Ishikawa (cell line): ENCODE measurements at regions not wholly inside any gene's neighbourhood (a gene's known extent, or its start where the extent isn't known, plus 50 kb on each side); places are given as distances from the start of the nearest gene placed in this dataset.

ENCODE experiments used
- CEBPB ChIP-seq: IDR thresholded peaks from 2 replicates; pipeline ENCODE4 v1.6.1; 2012
- CREB1 ChIP-seq: IDR thresholded peaks from 2 replicates; pipeline ENCODE4 v1.6.1; 2012; ENCODE audit warnings: low read depth
- EGR1 ChIP-seq: IDR thresholded peaks from 2 replicates; pipeline ENCODE4 v1.6.1; 2012
- EP300 ChIP-seq: IDR thresholded peaks from 2 replicates; pipeline ENCODE4 v1.6.1; 2012; ENCODE audit warnings: borderline replicate concordance
- FOXM1 ChIP-seq: IDR thresholded peaks from 2 replicates; pipeline ENCODE4 v1.6.1; 2012; ENCODE audit warnings: low read depth, borderline replicate concordance
- MAX ChIP-seq: IDR thresholded peaks from 2 replicates; pipeline ENCODE4 v1.6.1; 2012
- NFIC ChIP-seq: IDR thresholded peaks from 2 replicates; pipeline ENCODE4 v1.6.1; 2012
- RAD21 ChIP-seq: IDR thresholded peaks from 2 replicates; pipeline ENCODE4 v1.6.1; 2012; ENCODE audit warnings: low read depth
- REST ChIP-seq: IDR thresholded peaks from 2 replicates; pipeline ENCODE4 v1.6.1; 2012; ENCODE audit warnings: low read depth, mild to moderate bottlenecking
- TAF1 ChIP-seq: IDR thresholded peaks from 2 replicates; pipeline ENCODE4 v1.6.1; 2012; ENCODE audit warnings: low read depth, mild to moderate bottlenecking
- TCF12 ChIP-seq: IDR thresholded peaks from 2 replicates; pipeline ENCODE4 v1.6.1; 2012; ENCODE audit warnings: low read depth
- TEAD4 ChIP-seq: IDR thresholded peaks from 2 replicates; pipeline ENCODE4 v1.6.1; 2012
- USF1 ChIP-seq: IDR thresholded peaks from 2 replicates; pipeline ENCODE4 v1.6.1; 2012
- YY1 ChIP-seq: IDR thresholded peaks from 2 replicates; pipeline ENCODE4 v1.6.1; 2012; ENCODE audit warnings: low read depth
- ZBTB7A ChIP-seq: IDR thresholded peaks from 2 replicates; pipeline ENCODE4 v1.6.1; 2012; ENCODE audit warnings: low read depth

GRCh38 chr7:68087401-68087800 lies 1090.8 kb downstream of the TYW1 start:
- TF ChIP-seq ZBTB7A = no peak
- TF ChIP-seq RAD21 = no peak
- no peak for TF ChIP-seq NFIC
- no peak for TF ChIP-seq USF1

GRCh38 chr7:68088879-68089278 lies 1092.2 kb downstream of the TYW1 start:
- TF ChIP-seq EGR1 (no peak), CREB1 (no peak), USF1 (no peak), REST (no peak), ZBTB7A (no peak), NFIC (no peak), EP300 (no peak), TEAD4 (no peak), TCF12 (no peak), TAF1 (no peak), FOXM1 (no peak), YY1 (no peak), CEBPB (no peak)

- TF ChIP-seq TAF1 (no peak), TEAD4 (no peak), USF1 (no peak), YY1 (no peak), ZBTB7A (no peak), CEBPB (no peak), MAX (no peak), CREB1 (no peak), REST (no peak), EP300 (no peak), EGR1 (no peak), RAD21 (no peak)
Measured at GRCh38 chr7:68103319-68103718, 1106.7 kb downstream of the TYW1 start.

GRCh38 chr7:68107261-68107660 lies 1110.6 kb downstream of the TYW1 start:
- TF ChIP-seq REST (no peak), YY1 (no peak), RAD21 (no peak), CREB1 (no peak), ZBTB7A (no peak), TAF1 (no peak), CEBPB (no peak), EP300 (no peak), USF1 (no peak), TCF12 (no peak), MAX (no peak), FOXM1 (no peak), TEAD4 (no peak), NFIC (no peak), EGR1 (no peak)
